Astrocyte of the spinal cord (primary cell): ENCODE measurements at regions not wholly inside any gene's neighbourhood (a gene's known extent, or its start where the extent isn't known, plus 50 kb on each side); places are given as distances from the start of the nearest gene placed in this dataset.

Source experiments
- DNase-seq: peaks from one replicate; pipeline ENCODE4 v3.0.0; 2011; ENCODE audit warnings: low read depth, low spot score
- H3K4me3 ChIP-seq: 2 replicates; pipeline ENCODE4 v1.5.1; 2011; ENCODE audit warnings: low read depth, mild to moderate bottlenecking, low read length, moderate library complexity
- CTCF ChIP-seq: IDR thresholded peaks from 2 replicates; pipeline ENCODE4 v1.5.1; 2012; ENCODE audit warnings: low read depth, mild to moderate bottlenecking, low read length, inconsistent platforms
- in situ Hi-C: cut with HindIII; loops from 2 replicates; pipeline ENCODE4 v1.10.0; 2017; ENCODE audit warnings: low sequenced_read_pairs

GRCh38 chr2:151027151-151027550, 234.5 kb downstream of the RBM43 start:
- TF ChIP-seq CTCF, result no peak
- no peak overlapping the region for H3K4me3 ChIP-seq
- in situ Hi-C loops, result no loop called here
- DNase-seq, result no peak

- TF ChIP-seq CTCF, result no peak
- in situ Hi-C loops, result no loop called here
- H3K4me3 ChIP-seq, result no peak overlapping the region
- no peak for DNase-seq
These were observed 235.8 kb downstream of the RBM43 start for GRCh38 chr2:151025816-151026215.

GRCh38 chr2:151024696-151025251, 236.9 kb downstream of the RBM43 start:
- no peak overlapping the region for H3K4me3 ChIP-seq
- no peak for TF ChIP-seq CTCF
- DNase-seq, result no peak
- in situ Hi-C loops, result no loop called here

- no peak overlapping the region for H3K4me3 ChIP-seq
- no peak for DNase-seq
- in situ Hi-C loops, result no loop called here
- no peak for TF ChIP-seq CTCF
These were observed 239.8 kb downstream of the RBM43 start for GRCh38 chr2:151021747-151022452.

- in situ Hi-C loops, result no loop called here
- no peak for DNase-seq
- H3K4me3 ChIP-seq, result no peak overlapping the region
- no peak for TF ChIP-seq CTCF
These were observed 241.3 kb downstream of the RBM43 start for GRCh38 chr2:151020411-151020810.

GRCh38 chr2:151009437-151010175, 252.1 kb downstream of the RBM43 start:
- H3K4me3 ChIP-seq, result no peak overlapping the region
- DNase-seq, result no peak
- no peak for TF ChIP-seq CTCF
- in situ Hi-C loops, result no loop called here
